ENCODE measurements at regions not wholly inside any gene's neighbourhood (a gene's known extent, or its start where the extent isn't known, plus 50 kb on each side); places are given as distances from the start of the nearest gene placed in this dataset.

- TF ChIP-seq REST (IDR thresholded peaks at IDR 0.05; ENCODE audit: low read depth) (no peak), EZH2phosphoT487 (IDR thresholded peaks at IDR 0.05; ENCODE audit: borderline replicate concordance) (no peak), CTCF (IDR thresholded peaks at IDR 0.05 in 2 of 3, conservative IDR thresholded peaks at IDR 0.05 in 1 of 3; ENCODE audit: borderline replicate concordance in 1 of 3, insufficient read depth in 1 of 3, low read depth in 2 of 3, low read length in 2 of 3) (no peak), EZH2 (IDR thresholded peaks at IDR 0.05) (no peak), MAX (IDR thresholded peaks at IDR 0.05) (no peak)
These were observed 147.5 kb upstream of the TACR3 start for GRCh38 chr4:103867311-103867710.
